ENCODE measurements at regions not wholly inside any gene's neighbourhood (a gene's known extent, or its start where the extent isn't known, plus 50 kb on each side); places are given as distances from the start of the nearest gene placed in this dataset.

DNA sequence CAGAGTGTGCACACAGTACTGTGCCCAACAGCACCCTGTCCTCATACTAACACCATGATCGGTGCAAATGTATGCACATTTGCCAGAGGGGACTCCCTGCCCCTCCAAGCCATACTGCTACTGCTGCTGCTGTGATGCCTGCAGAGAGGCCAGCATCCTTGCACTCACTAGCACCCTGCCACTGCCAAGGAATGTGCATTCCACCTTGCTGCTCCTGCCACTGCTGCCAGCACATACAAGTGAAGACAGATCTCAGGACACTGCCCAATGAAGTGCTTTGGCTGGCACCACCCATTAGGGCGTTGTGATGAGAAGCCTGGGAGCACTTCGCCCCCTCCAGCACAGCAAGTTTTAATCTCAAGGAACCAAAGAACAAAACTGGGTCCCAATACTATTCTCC is 146.3 kb upstream of the DMD start:
- H3K27me3 ChIP-seq (ENCODE audit: control insufficient read depth, extremely low read depth, insufficient read depth, low read length), result no peaks in the 10 kb centered on the region
- dilution Hi-C loops (cut with MboI; ENCODE audit: extremely low pct_ligation_motif_present, low sequenced_read_pairs), result no loop called here
- no peak overlapping the region for H3K9ac ChIP-seq (ENCODE audit: control insufficient read depth, extremely low read depth, insufficient read depth, low read length)
- TF ChIP-seq, protein P1, sequence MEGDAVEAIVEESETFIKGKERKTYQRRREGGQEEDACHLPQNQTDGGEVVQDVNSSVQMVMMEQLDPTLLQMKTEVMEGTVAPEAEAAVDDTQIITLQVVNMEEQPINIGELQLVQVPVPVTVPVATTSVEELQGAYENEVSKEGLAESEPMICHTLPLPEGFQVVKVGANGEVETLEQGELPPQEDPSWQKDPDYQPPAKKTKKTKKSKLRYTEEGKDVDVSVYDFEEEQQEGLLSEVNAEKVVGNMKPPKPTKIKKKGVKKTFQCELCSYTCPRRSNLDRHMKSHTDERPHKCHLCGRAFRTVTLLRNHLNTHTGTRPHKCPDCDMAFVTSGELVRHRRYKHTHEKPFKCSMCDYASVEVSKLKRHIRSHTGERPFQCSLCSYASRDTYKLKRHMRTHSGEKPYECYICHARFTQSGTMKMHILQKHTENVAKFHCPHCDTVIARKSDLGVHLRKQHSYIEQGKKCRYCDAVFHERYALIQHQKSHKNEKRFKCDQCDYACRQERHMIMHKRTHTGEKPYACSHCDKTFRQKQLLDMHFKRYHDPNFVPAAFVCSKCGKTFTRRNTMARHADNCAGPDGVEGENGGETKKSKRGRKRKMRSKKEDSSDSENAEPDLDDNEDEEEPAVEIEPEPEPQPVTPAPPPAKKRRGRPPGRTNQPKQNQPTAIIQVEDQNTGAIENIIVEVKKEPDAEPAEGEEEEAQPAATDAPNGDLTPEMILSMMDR (optimal IDR thresholded peaks at IDR 0.05 in 1 of 3, IDR thresholded peaks at IDR 0.05 in 1 of 3, conservative IDR thresholded peaks at IDR 0.05 in 1 of 3; ENCODE audit: extremely low read depth in 1 of 3, insufficient read depth in 2 of 3, low read length in 3 of 3), result no peak
- no peak for TF ChIP-seq EZH2 (IDR thresholded peaks at IDR 0.05; ENCODE audit: low read length)
- no peak overlapping the region for H3K27ac ChIP-seq (ENCODE audit: control insufficient read depth, insufficient read depth, low read length)
- FAIRE-seq (no peak), DNase-seq (ENCODE audit: low read depth, low spot score) (no peak)
- no peaks in the 10 kb centered on the region for H3K79me2 ChIP-seq (ENCODE audit: control insufficient read depth, insufficient read depth, low read length)
- peaks cover 2% of the 10 kb centered on the region for H3K9me3 ChIP-seq (ENCODE audit: control insufficient read depth, low read depth, low read length)
- no peaks in the 10 kb centered on the region for H4K20me1 ChIP-seq (ENCODE audit: control insufficient read depth, extremely low read depth, insufficient read depth, low read length)
- H3K4me2 ChIP-seq (ENCODE audit: control insufficient read depth, extremely low read depth, insufficient read depth, low read depth, low read length), result no peak overlapping the region
- H3K4me3 ChIP-seq (ENCODE audit: control insufficient read depth in 2 of 3, extremely low read depth in 1 of 3, insufficient read depth in 2 of 3, low read depth in 1 of 3, low read length in 3 of 3), result no peak overlapping the region
- H3K36me3 ChIP-seq (ENCODE audit: control insufficient read depth in 2 of 2, extremely low read depth in 1 of 2, insufficient read depth in 2 of 2, low read length in 2 of 2), result no peaks in the 10 kb centered on the region
- H3K9me1 ChIP-seq (ENCODE audit: control insufficient read depth, extremely low read depth, insufficient read depth, low read length), result no peaks in the 10 kb centered on the region
- no peak overlapping the region for H2AFZ ChIP-seq (ENCODE audit: control insufficient read depth, low read length)
- no peaks in the 10 kb centered on the region for H3K4me1 ChIP-seq (ENCODE audit: control insufficient read depth, extremely low read depth, insufficient read depth, low read length)

DNA sequence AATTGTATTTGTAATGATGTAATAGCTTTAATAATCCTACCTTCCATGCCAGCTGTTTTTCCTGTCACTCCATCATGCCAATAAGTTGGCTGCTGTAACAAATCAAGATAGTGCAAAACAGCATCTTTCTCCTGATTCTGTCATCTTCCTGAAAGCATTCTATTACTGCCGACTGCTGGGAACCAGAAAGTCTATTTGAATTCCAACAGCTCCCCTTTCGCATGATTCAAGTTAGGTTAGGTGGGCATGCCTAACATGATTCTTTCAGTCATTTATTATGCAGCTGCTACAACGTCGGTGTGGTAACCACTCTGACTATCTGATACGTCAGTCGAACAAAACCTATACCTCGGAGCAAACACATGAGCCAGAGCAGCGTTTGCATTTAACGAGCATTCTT is 127.9 kb upstream of the DMD start:
- no peaks in the 10 kb centered on the region for H3K4me1 ChIP-seq (ENCODE audit: control insufficient read depth, extremely low read depth, insufficient read depth, low read length)
- H3K4me3 ChIP-seq (ENCODE audit: control insufficient read depth in 2 of 3, extremely low read depth in 1 of 3, insufficient read depth in 2 of 3, low read depth in 1 of 3, low read length in 3 of 3), result no peak overlapping the region
- H3K9me3 ChIP-seq (ENCODE audit: control insufficient read depth, low read depth, low read length), result no peaks in the 10 kb centered on the region
- no peaks in the 10 kb centered on the region for H3K79me2 ChIP-seq (ENCODE audit: control insufficient read depth, insufficient read depth, low read length)
- peak overlapping the region; percentile 39 for H3K4me2 ChIP-seq (ENCODE audit: control insufficient read depth, extremely low read depth, insufficient read depth, low read depth, low read length)
- no peak overlapping the region for H3K27ac ChIP-seq (ENCODE audit: control insufficient read depth, insufficient read depth, low read length)
- no peaks in the 10 kb centered on the region for H3K27me3 ChIP-seq (ENCODE audit: control insufficient read depth, extremely low read depth, insufficient read depth, low read length)
- TF ChIP-seq, protein P1 (optimal IDR thresholded peaks at IDR 0.05 in 1 of 3, IDR thresholded peaks at IDR 0.05 in 1 of 3, conservative IDR thresholded peaks at IDR 0.05 in 1 of 3; ENCODE audit: extremely low read depth in 1 of 3, insufficient read depth in 2 of 3, low read length in 3 of 3), result no peak
- TF ChIP-seq EZH2 (IDR thresholded peaks at IDR 0.05; ENCODE audit: low read length), result no peak
- peak; percentile 9 for FAIRE-seq
- no peaks in the 10 kb centered on the region for H3K9me1 ChIP-seq (ENCODE audit: control insufficient read depth, extremely low read depth, insufficient read depth, low read length)
- no peak for DNase-seq (ENCODE audit: low read depth, low spot score)
- no peaks in the 10 kb centered on the region for H4K20me1 ChIP-seq (ENCODE audit: control insufficient read depth, extremely low read depth, insufficient read depth, low read length)
- H2AFZ ChIP-seq (ENCODE audit: control insufficient read depth, low read length), result peak overlapping the region; percentile 46
- dilution Hi-C loops (cut with MboI; ENCODE audit: extremely low pct_ligation_motif_present, low sequenced_read_pairs), result loop anchor here (25.0 kb wide), 1 partner anchor 802 kb away; no protein-coding TSS in a partner anchor
- no peaks in the 10 kb centered on the region for H3K36me3 ChIP-seq (ENCODE audit: control insufficient read depth in 2 of 2, extremely low read depth in 1 of 2, insufficient read depth in 2 of 2, low read length in 2 of 2)
- H3K9ac ChIP-seq (ENCODE audit: control insufficient read depth, extremely low read depth, insufficient read depth, low read length), result no peak overlapping the region
